ENCODE measurements at regions not wholly inside any gene's neighbourhood (a gene's known extent, or its start where the extent isn't known, plus 50 kb on each side); places are given as distances from the start of the nearest gene placed in this dataset.

- TF ChIP-seq EZH2 (IDR thresholded peaks at IDR 0.05; ENCODE audit: low read length, missing control alignments) (no peak), CTCF (conservative IDR thresholded peaks at IDR 0.05 in 1 of 2, IDR thresholded peaks at IDR 0.05 in 1 of 2; ENCODE audit: low read depth in 1 of 2, low read length in 2 of 2) (no peak)
These were observed 80.9 kb upstream of the TOPAZ1 start for GRCh38 chr3:44160818-44161217.

All from fibroblast of lung (primary cell).